ENCODE measurements at regions not wholly inside any gene's neighbourhood (a gene's known extent, or its start where the extent isn't known, plus 50 kb on each side); places are given as distances from the start of the nearest gene placed in this dataset.
A peak's percentile ranks its signal among the peaks of the same experiment; 100 is the strongest.
"Not testable (repeated sequence)": the region's sequence is repeated elsewhere in the genome, so short reads cannot be mapped to it uniquely, and the experiment has no call there.

DNA sequence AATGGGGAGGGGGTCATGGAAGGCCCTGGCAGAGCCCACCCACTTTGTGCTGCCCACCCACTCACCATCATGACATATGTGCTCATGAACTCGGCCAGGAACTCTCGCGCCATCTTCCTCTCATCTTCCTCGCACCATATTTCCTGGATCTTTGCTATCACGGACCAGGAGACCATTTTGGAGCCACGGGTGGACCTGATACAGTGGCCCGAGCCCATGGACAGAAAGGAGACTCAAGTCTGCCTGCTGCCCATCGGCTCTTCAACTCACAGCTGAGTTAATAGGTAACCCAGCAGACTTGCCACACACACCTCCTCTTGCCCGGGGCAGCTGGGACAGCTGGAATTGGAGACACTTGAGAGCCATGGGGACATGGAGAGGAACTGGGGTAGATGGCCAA is 1958.3 kb downstream of the FOXD4L5 start:
- WGBS, 2 donors: 82 to 89% methylated on average over 6 to 8 of the region's 9 CpGs
- not testable (repeated sequence) for H3K4me1 ChIP-seq (ENCODE audit: control insufficient read depth in 5 of 5, insufficient read depth in 5 of 5, low read length in 5 of 5); DNase-seq; H3K27me3 ChIP-seq (ENCODE audit: control insufficient read depth in 3 of 3, insufficient read depth in 3 of 3, low read length in 2 of 3); H3K9ac ChIP-seq (ENCODE audit: insufficient read depth in 1 of 2, low read length in 2 of 2); H3K36me3 ChIP-seq (ENCODE audit: control insufficient read depth in 4 of 4, insufficient read depth in 4 of 4, low read length in 4 of 4); H3K27ac ChIP-seq (ENCODE audit: low read depth in 1 of 2, low read length in 1 of 2); H3K4me3 ChIP-seq; H3K9me3 ChIP-seq (ENCODE audit: control insufficient read depth in 4 of 4, insufficient read depth in 3 of 4, low read length in 3 of 4); ATAC-seq (ENCODE audit: insufficient read depth, low FRiP score)

DNA sequence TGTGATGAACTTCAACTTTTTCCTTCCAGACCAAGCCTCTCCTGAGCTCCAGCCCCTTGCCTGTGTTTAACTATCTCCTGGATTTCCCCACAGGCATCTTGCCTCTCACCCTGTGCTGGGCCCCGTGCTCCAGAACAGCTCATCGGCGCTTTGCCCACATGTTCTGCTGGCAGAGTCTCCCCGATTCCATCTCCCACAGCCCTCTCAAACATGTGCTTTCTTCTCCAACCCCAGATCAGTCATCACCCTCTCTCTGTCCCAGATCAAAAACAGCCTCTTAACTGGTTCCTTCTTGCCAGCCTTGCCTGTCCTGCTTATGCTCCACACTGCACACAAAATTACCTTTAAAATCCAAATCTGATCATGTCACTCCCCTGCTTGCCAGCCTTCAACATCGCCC is 1959.3 kb downstream of the FOXD4L5 start:
- DNase-seq; H3K4me1 ChIP-seq (ENCODE audit: control insufficient read depth in 5 of 5, insufficient read depth in 5 of 5, low read length in 5 of 5); ATAC-seq (ENCODE audit: insufficient read depth, low FRiP score); H3K27me3 ChIP-seq (ENCODE audit: control insufficient read depth in 3 of 3, insufficient read depth in 3 of 3, low read length in 2 of 3); H3K4me3 ChIP-seq; H3K9ac ChIP-seq (ENCODE audit: insufficient read depth in 1 of 2, low read length in 2 of 2); H3K36me3 ChIP-seq (ENCODE audit: control insufficient read depth in 4 of 4, insufficient read depth in 4 of 4, low read length in 4 of 4); H3K27ac ChIP-seq (ENCODE audit: low read depth in 1 of 2, low read length in 1 of 2); H3K9me3 ChIP-seq (ENCODE audit: control insufficient read depth in 4 of 4, insufficient read depth in 3 of 4, low read length in 3 of 4): not testable (repeated sequence)
- WGBS, 2 donors: 85 to 92% methylated on average over 5 of the region's 5 CpGs

DNA sequence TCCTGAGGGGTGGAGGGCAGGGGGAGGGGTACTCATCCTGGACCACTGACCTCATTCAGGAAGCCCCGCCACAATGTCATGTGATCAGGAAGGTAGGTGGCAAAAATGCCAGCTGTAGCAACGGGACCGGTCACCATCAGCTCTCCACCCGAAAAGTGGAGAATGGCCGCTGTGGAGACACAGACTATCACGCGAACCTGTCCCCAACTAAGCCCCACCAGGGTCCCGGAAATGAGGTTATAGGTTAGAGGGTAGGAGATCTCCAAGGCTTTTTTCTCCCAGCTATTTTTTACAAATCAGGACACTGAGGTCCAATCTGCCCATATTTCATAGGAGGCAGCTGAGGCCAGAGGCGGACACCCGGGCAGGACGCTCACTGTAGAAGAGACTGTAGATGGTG is 1966.9 kb downstream of the FOXD4L5 start:
- 95 to 98% methylated on average over 5 to 9 of the region's 11 CpGs for whole genome bisulfite sequencing, 2 donors

DNA sequence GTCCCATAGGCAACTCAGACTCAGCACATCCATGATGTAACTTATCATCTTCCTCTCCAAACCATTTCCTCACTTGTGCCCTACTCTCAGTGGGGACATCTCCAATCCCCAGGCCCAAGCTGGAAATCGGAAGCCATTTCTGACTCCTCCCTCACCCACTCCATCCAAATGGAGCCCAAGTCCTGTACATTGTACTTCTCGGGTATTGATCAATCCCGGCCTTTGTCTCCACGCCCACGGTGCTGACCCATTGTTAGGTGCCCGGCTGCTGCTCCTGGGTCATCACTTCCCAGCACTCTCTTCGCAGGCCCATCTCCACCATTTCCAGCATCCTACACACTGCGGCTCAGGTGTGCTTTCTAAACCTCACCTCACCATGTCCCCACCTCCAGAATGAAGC is 1969.6 kb downstream of the FOXD4L5 start:
- H3K4me1 ChIP-seq (ENCODE audit: control insufficient read depth in 5 of 5, insufficient read depth in 5 of 5, low read length in 5 of 5); H3K27me3 ChIP-seq (ENCODE audit: control insufficient read depth in 3 of 3, insufficient read depth in 3 of 3, low read length in 2 of 3); H3K27ac ChIP-seq (ENCODE audit: low read depth in 1 of 2, low read length in 1 of 2); H3K36me3 ChIP-seq (ENCODE audit: control insufficient read depth in 4 of 4, insufficient read depth in 4 of 4, low read length in 4 of 4); H3K4me3 ChIP-seq; ATAC-seq (ENCODE audit: insufficient read depth, low FRiP score); DNase-seq; H3K9me3 ChIP-seq (ENCODE audit: control insufficient read depth in 4 of 4, insufficient read depth in 3 of 4, low read length in 3 of 4); H3K9ac ChIP-seq (ENCODE audit: insufficient read depth in 1 of 2, low read length in 2 of 2): not testable (repeated sequence)
- 95 to 96% methylated on average over 6 of the region's 8 CpGs for WGBS, 2 donors

More for the DNA sequence above, 1966.9 kb downstream of the FOXD4L5 start:
- H3K4me3 ChIP-seq; ATAC-seq (ENCODE audit: insufficient read depth, low FRiP score); H3K9me3 ChIP-seq (ENCODE audit: control insufficient read depth in 4 of 4, insufficient read depth in 3 of 4, low read length in 3 of 4); H3K27me3 ChIP-seq (ENCODE audit: control insufficient read depth in 3 of 3, insufficient read depth in 3 of 3, low read length in 2 of 3); DNase-seq; H3K27ac ChIP-seq (ENCODE audit: low read depth in 1 of 2, low read length in 1 of 2); H3K4me1 ChIP-seq (ENCODE audit: control insufficient read depth in 5 of 5, insufficient read depth in 5 of 5, low read length in 5 of 5); H3K36me3 ChIP-seq (ENCODE audit: control insufficient read depth in 4 of 4, insufficient read depth in 4 of 4, low read length in 4 of 4); H3K9ac ChIP-seq (ENCODE audit: insufficient read depth in 1 of 2, low read length in 2 of 2): not testable (repeated sequence)

DNA sequence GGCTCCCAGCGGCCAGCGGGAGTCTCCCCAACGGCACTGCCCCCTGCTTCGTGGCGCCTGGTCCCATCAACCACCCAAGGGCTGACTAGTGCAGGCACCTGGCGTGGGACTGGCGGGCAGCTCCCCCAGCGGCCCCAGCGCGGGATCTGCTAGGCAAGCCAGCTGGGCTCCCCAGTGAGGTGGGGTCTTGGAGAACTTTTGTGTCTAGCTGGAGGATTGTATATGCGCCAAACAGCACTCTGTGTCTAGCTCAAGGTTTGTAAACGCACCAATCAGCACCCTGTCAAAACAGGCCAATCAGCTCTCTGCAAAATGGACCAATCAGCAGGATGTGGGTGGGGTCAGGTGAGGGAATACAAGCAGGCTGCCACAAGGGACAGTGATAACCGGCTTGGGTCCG is 1988.2 kb downstream of the FOXD4L5 start:
- H3K27me3 ChIP-seq (ENCODE audit: control insufficient read depth in 3 of 3, insufficient read depth in 3 of 3, low read length in 2 of 3); H3K9ac ChIP-seq (ENCODE audit: insufficient read depth in 1 of 2, low read length in 2 of 2); H3K27ac ChIP-seq (ENCODE audit: low read depth in 1 of 2, low read length in 1 of 2); H3K4me1 ChIP-seq (ENCODE audit: control insufficient read depth in 5 of 5, insufficient read depth in 5 of 5, low read length in 5 of 5); H3K4me3 ChIP-seq; H3K9me3 ChIP-seq (ENCODE audit: control insufficient read depth in 4 of 4, insufficient read depth in 3 of 4, low read length in 3 of 4); ATAC-seq (ENCODE audit: insufficient read depth, low FRiP score); DNase-seq; H3K36me3 ChIP-seq (ENCODE audit: control insufficient read depth in 4 of 4, insufficient read depth in 4 of 4, low read length in 4 of 4): not testable (repeated sequence)
- WGBS, 2 donors: 91 to 95% methylated on average over 9 of the region's 14 CpGs

DNA sequence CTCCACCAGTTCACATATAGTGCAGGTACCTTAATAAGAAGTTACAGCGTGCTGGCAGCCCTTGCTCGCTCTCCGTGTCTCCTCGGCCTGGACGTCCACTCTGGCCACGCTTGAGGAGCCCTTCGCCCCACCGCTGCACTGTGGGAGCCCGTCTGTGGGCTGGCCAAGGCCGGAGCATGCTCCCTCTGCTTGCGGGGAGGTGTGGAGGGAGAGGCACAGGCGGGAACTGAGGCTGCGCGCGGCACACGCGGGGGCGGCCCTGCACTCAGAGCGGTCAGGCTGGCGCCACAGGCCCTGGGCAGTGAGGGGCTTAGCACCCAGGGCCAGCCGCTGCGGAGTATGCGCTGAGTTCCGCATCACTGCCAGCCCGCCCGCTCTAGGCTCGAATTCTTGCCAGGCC is 1988.6 kb downstream of the FOXD4L5 start:
- WGBS, 2 donors: 91 to 93% methylated on average over 14 to 19 of the region's 27 CpGs
- not testable (repeated sequence) for H3K27me3 ChIP-seq (ENCODE audit: control insufficient read depth in 3 of 3, insufficient read depth in 3 of 3, low read length in 2 of 3); H3K4me1 ChIP-seq (ENCODE audit: control insufficient read depth in 5 of 5, insufficient read depth in 5 of 5, low read length in 5 of 5); ATAC-seq (ENCODE audit: insufficient read depth, low FRiP score); H3K36me3 ChIP-seq (ENCODE audit: control insufficient read depth in 4 of 4, insufficient read depth in 4 of 4, low read length in 4 of 4); H3K9ac ChIP-seq (ENCODE audit: insufficient read depth in 1 of 2, low read length in 2 of 2); H3K27ac ChIP-seq (ENCODE audit: low read depth in 1 of 2, low read length in 1 of 2); H3K9me3 ChIP-seq (ENCODE audit: control insufficient read depth in 4 of 4, insufficient read depth in 3 of 4, low read length in 3 of 4); H3K4me3 ChIP-seq; DNase-seq

DNA sequence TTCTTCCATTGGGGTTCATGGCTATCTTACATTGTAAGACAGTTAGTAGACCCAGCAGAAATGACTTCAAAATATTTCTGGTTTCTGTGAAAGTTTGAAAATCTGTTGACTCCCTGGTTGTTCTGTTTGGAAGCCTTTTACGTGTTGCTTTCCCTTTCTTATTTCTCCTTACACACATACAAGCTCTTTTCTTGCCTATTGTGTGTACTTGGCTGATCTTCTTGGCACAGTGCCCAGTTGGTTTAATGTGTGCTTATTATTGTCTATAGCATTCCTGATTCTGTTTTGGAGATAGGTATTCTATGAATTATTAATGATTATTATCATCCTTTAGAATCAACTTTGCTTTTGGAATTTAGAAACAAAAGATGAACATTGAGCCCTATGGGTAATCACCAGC is 1995.0 kb downstream of the FOXD4L5 start:
- not testable (repeated sequence) for H3K27me3 ChIP-seq (ENCODE audit: control insufficient read depth in 3 of 3, insufficient read depth in 3 of 3, low read length in 2 of 3); ATAC-seq (ENCODE audit: insufficient read depth, low FRiP score); H3K36me3 ChIP-seq (ENCODE audit: control insufficient read depth in 4 of 4, insufficient read depth in 4 of 4, low read length in 4 of 4); H3K27ac ChIP-seq (ENCODE audit: low read depth in 1 of 2, low read length in 1 of 2); H3K9me3 ChIP-seq (ENCODE audit: control insufficient read depth in 4 of 4, insufficient read depth in 3 of 4, low read length in 3 of 4); H3K4me3 ChIP-seq; H3K9ac ChIP-seq (ENCODE audit: insufficient read depth in 1 of 2, low read length in 2 of 2); H3K4me1 ChIP-seq (ENCODE audit: control insufficient read depth in 5 of 5, insufficient read depth in 5 of 5, low read length in 5 of 5)
- 46 to 72% methylated on average over 1 of the region's 1 CpG for WGBS, 2 donors
- DNase-seq: peak in 2 of 3 donors; percentile 10 to 13
